Progenitor cell of endocrine pancreas (in vitro differentiated cells): ENCODE measurements at regions not wholly inside any gene's neighbourhood (a gene's known extent, or its start where the extent isn't known, plus 50 kb on each side); places are given as distances from the start of the nearest gene placed in this dataset.
"Not testable (repeated sequence)": the region's sequence is repeated elsewhere in the genome, so short reads cannot be mapped to it uniquely, and the experiment has no call there.

ENCODE experiments used
- DNase-seq: peaks from one replicate; pipeline ENCODE4 v3.0.0; 2021; ENCODE audit warnings: low spot score; ENCODE audit not compliant: unreplicated experiment
- H3K27ac Mint-ChIP-seq: 2 replicates; pipeline ENCODE4 v1.8.0; 2021; ENCODE audit warnings: mild to moderate bottlenecking, moderate library complexity, mixed read lengths
- H3K27me3 Mint-ChIP-seq: 2 replicates; pipeline ENCODE4 v1.8.0; 2021; ENCODE audit warnings: mixed read lengths
- H3K36me3 Mint-ChIP-seq: 2 replicates; pipeline ENCODE4 v1.8.0; 2022; ENCODE audit warnings: mixed read lengths; ENCODE audit not compliant: insufficient read depth
- H3K4me1 Mint-ChIP-seq: 2 replicates; pipeline ENCODE4 v1.8.0; 2021; ENCODE audit warnings: low read depth, mixed read lengths
- H3K4me3 Mint-ChIP-seq: 2 replicates; pipeline ENCODE4 v1.8.0; 2021; ENCODE audit warnings: low read depth, mild to moderate bottlenecking, moderate library complexity, mixed read lengths
- H3K9me3 Mint-ChIP-seq: 2 replicates; pipeline ENCODE4 v1.8.0; 2021; ENCODE audit warnings: low read depth, mixed read lengths
- CTCF ChIP-seq: fragments of 200-600 bp; sonication (generic); IDR thresholded peaks from one replicate; pipeline ENCODE4 v1.5.0; 2021; ENCODE audit warnings: antibody characterized with exemption, mild to moderate bottlenecking; ENCODE audit not compliant: unreplicated experiment

- DNase-seq, result no peak
Observed at GRCh38 chr13:89082623-89083022, 1411.5 kb downstream of the SLITRK5 start.

GRCh38 chr13:89088107-89088506, 1416.9 kb downstream of the SLITRK5 start:
- not testable (repeated sequence) for H3K27me3 Mint-ChIP-seq, H3K27ac Mint-ChIP-seq, H3K4me3 Mint-ChIP-seq, H3K9me3 Mint-ChIP-seq, H3K4me1 Mint-ChIP-seq, H3K36me3 Mint-ChIP-seq, DNase-seq

More at GRCh38 chr13:89082623-89083022, 1411.5 kb downstream of the SLITRK5 start:
- Mint-ChIP-seq H3K27ac (no peak overlapping the region), H3K4me1 (peaks cover 2% of the 10 kb centered on the region), H3K36me3 (no peaks in the 10 kb centered on the region), H3K4me3 (no peak overlapping the region), H3K9me3 (peaks cover 3% of the 10 kb centered on the region), H3K27me3 (no peaks in the 10 kb centered on the region)
- TF ChIP-seq CTCF, result no peak

GRCh38 chr13:89097994-89098393, 1426.8 kb downstream of the SLITRK5 start:
- Mint-ChIP-seq H3K27ac (no peak overlapping the region), H3K4me1 (no peaks in the 10 kb centered on the region), H3K36me3 (no peaks in the 10 kb centered on the region), H3K9me3 (no peaks in the 10 kb centered on the region), H3K4me3 (no peak overlapping the region), H3K27me3 (no peaks in the 10 kb centered on the region)
- no peak for TF ChIP-seq CTCF
- DNase-seq, result no peak

- Mint-ChIP-seq H3K36me3 (no peaks in the 10 kb centered on the region), H3K27me3 (no peaks in the 10 kb centered on the region), H3K4me1 (no peaks in the 10 kb centered on the region), H3K9me3 (peaks cover 3% of the 10 kb centered on the region), H3K4me3 (no peak overlapping the region), H3K27ac (no peak overlapping the region)
- no peak for DNase-seq
- TF ChIP-seq CTCF, result no peak
Observed at GRCh38 chr13:89113744-89114143, 1442.6 kb downstream of the SLITRK5 start.

- H3K4me3 Mint-ChIP-seq, result no peak overlapping the region
- no peaks in the 10 kb centered on the region for H3K9me3 Mint-ChIP-seq
- no peaks in the 10 kb centered on the region for H3K36me3 Mint-ChIP-seq
- no peaks in the 10 kb centered on the region for H3K27me3 Mint-ChIP-seq
- DNase-seq, result no peak
- no peak overlapping the region for H3K27ac Mint-ChIP-seq
- TF ChIP-seq CTCF, result peak; percentile 29
- H3K4me1 Mint-ChIP-seq, result no peaks in the 10 kb centered on the region
Observed at GRCh38 chr13:89115307-89115706, 1444.1 kb downstream of the SLITRK5 start.

- no peak for TF ChIP-seq CTCF
- DNase-seq, result no peak
- H3K27me3 Mint-ChIP-seq, result no peaks in the 10 kb centered on the region
- H3K9me3 Mint-ChIP-seq, result no peaks in the 10 kb centered on the region
- H3K4me3 Mint-ChIP-seq, result no peak overlapping the region
- no peak overlapping the region for H3K27ac Mint-ChIP-seq
- no peaks in the 10 kb centered on the region for H3K36me3 Mint-ChIP-seq
- no peaks in the 10 kb centered on the region for H3K4me1 Mint-ChIP-seq
Observed at GRCh38 chr13:89136678-89137077, 1465.5 kb downstream of the SLITRK5 start.
